Epidermal melanocyte (primary cell): ENCODE measurements at regions not wholly inside any gene's neighbourhood (a gene's known extent, or its start where the extent isn't known, plus 50 kb on each side); places are given as distances from the start of the nearest gene placed in this dataset.
"Not testable (repeated sequence)": the region's sequence is repeated elsewhere in the genome, so short reads cannot be mapped to it uniquely, and the experiment has no call there.

ENCODE experiments used
- DNase-seq: peaks from one replicate; pipeline ENCODE4 v3.0.0; 2011; ENCODE audit warnings: low spot score; ENCODE audit not compliant: insufficient read length

- DNase-seq = no peak
Observed at GRCh38 chr6:66065313-66065712, 358.3 kb upstream of the EYS start.

DNA sequence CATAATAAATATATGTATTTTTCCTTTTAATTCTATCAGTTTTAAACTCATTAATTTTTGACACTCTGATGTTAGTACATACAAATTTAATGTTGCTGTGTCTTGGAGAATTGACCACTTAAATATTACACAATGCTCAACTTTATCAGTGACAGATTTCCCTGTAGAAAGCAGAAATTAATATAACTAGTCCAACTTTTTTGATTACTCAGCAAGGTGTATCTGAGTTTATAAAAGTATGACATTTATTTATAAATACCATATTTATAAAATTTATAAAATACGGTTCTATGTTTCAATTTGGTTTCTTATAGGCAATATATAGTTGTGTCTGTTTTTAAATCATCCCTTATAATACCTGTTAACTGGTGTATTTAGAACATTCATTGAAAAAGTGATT, 350.0 kb upstream of the EYS start:
- no peak for DNase-seq

GRCh38 chr6:66054967-66055366, 347.9 kb upstream of the EYS start:
- DNase-seq = no peak

- DNase-seq = no peak
Observed at GRCh38 chr6:66051812-66052211, 344.8 kb upstream of the EYS start.

DNA sequence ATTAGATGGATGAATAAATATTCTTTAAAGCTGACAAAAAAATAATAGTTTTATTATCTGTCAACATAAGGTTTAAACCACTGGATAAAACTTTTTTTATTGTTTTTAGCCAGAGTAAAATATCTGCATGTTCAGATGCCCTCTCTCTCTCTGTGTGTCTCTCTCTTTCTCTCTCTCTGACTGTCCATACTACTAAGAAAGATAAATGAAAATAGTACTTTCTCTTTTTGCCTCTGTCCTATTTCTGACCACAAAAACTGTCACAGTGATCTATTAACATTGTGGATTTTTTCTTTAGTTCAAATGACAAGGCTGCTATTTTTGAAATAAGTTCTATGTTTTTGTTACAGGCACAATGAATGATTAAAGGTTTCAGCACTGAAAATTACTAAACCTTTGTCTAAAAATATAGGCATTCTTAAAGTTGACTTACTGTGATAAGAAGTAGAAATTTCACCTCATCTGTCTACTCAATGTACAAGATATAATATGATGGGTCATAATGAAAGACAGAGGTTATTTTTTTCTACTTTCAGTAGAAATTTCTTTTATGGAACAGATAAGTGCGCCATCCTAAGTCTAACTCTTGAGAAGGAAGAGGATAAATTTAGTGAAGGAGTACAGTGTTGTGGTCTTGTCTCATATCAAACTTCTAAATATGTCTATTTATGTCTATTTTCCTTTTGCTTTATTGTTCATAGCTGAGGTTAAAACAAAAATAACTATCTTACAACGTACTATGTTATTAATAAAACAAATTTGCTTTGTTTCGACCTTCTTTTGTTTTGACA, 341.9 kb upstream of the EYS start:
- DNase-seq = no peak

DNA sequence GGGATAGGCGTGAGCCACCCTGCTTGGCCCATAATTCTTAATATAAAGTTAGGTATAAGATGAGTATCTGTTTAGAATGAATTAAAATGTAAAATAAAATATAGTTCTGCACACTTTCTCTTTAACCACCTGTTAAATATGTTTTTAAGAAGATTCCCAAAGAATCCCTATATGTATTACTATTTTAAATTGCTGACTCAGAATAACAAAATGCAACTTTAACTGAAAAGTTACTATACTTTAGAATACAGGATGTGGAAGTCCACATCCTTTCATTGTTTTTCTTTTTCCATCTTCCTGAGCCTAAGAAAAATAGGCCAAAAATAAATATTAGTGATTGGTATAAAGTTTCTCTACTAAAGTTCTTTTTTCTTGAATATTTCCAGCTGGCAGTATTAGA, 325.6 kb upstream of the EYS start:
- no peak for DNase-seq

DNA sequence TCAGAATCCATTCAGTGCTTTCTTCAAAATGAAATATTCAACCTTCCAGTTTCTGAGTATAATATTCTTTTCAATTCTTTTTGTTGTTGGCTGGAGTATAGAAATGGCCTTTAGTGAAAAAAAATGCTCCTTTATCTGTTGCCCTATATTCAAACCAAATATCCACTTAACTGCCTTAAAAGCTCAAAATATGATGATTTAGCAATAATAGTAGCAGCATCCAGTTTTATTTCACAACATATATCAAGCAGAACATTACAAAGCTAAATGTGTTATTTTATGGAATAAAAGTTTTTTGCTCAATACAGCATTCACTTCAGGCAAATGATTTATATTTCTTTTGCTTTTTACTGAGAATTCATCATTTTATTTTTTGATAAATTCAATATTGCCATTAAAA, 322.4 kb upstream of the EYS start:
- DNase-seq = no peak

- no peak for DNase-seq
Observed at GRCh38 chr6:65999288-65999791, 292.3 kb upstream of the EYS start.

DNA sequence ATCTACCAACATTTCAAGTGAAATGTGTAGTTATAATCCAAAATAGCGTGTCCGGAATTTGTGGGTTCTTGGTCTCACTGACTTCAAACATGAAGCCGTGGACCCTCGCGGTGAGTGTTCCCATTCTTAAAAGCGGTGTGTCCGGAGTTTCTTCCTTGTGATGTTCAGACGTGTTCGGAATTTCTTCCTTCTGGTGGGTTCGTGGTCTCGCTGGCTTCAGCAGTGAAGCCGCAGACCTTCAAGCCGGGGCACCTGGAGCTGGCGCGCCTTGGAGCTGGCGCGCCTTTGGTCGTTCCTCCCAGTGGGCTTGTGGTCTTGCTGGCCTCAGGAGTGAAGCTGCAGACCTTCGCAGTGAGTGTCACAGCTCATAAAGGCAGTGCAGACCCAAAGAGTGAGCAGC, 291.5 kb upstream of the EYS start:
- no peak for DNase-seq

- no peak for DNase-seq
Observed at GRCh38 chr6:65997539-65997938, 290.5 kb upstream of the EYS start.

- no peak for DNase-seq
Observed at GRCh38 chr6:65996096-65996495, 289.1 kb upstream of the EYS start.

DNA sequence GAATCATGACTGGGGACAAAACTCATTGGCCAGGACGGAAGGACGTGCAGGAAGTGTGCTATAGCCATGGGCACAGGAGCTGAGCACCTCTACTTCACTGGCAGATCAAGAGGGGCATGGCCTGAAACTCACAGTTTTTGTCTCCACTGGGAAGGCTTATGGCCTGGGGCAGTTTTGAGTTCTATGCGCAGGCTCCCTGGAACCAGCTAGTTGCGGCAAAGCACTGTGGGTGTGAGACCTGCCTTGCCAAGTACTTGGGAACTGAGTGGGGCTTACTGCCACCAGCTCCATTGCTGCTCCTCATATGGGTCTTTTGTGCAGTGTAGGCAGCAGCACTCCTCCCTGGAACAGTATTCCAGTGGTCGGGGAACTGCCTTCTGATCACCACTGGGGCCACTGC, 282.6 kb upstream of the EYS start:
- DNase-seq = no peak

DNA sequence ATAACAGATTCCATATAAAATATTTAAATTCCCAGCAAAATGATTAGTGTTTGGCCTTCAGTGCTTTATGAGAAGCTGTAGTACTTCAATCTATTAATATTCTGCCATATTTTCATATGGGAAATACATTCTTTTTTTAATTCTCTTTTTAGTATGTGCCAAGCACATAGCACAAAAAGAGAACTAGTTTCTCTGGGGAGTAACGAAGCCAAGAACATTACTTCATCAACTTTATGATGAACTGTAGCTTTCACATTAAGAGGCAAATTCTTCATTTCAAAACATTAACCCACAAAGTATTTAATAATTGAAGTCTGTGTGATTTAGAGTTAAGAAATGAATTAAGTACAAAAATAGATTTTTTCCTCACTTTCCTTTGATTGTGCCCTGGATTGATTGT, 281.0 kb upstream of the EYS start:
- DNase-seq = no peak

DNA sequence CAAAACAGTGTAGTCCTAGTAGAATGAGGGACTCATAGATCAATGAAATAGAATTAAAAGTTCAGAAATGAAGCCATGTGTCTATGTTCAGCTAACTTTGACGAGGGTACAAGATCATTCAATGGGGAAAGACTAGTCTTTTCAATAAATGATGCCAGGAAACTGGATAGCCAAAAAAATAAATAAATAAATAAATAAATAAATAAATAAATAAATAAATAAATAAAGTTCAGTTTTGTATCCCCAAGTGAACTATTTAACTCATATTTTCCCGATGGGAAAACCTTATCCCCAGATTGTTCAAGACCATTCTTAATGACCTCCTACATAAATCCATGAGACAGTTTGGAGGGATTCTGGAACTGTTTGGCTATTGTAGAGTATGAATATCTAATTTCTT, 277.1 kb upstream of the EYS start:
- no peak for DNase-seq

- no peak for DNase-seq
Observed at GRCh38 chr6:65979120-65979519, 272.1 kb upstream of the EYS start.

- DNase-seq = not testable (repeated sequence)
Observed at GRCh38 chr6:65971252-65971651, 264.2 kb upstream of the EYS start.

GRCh38 chr6:65964261-65964660, 257.2 kb upstream of the EYS start:
- no peak for DNase-seq

- no peak for DNase-seq
Observed at GRCh38 chr6:65955034-65955433, 248.0 kb upstream of the EYS start.

DNA sequence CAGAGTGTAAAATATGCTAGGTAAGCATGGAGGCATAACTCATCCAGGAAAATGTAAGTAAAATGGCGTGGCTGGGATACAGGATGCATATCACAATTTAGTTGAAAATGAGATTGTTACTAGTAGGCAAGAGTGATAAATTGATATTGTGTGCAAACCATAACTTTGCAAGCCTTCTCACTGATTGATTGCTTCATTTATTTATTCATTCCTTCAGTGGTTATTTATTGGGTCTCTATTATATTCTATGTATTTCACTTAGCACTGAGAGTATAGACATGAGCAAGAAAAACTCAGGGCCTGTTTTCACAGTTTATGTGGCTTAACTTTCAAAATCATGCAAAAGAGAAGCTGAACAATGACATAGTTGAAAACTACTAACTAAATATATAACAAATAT, 241.0 kb upstream of the EYS start:
- DNase-seq = no peak

GRCh38 chr6:65943548-65943947, 236.5 kb upstream of the EYS start:
- DNase-seq = no peak

DNA sequence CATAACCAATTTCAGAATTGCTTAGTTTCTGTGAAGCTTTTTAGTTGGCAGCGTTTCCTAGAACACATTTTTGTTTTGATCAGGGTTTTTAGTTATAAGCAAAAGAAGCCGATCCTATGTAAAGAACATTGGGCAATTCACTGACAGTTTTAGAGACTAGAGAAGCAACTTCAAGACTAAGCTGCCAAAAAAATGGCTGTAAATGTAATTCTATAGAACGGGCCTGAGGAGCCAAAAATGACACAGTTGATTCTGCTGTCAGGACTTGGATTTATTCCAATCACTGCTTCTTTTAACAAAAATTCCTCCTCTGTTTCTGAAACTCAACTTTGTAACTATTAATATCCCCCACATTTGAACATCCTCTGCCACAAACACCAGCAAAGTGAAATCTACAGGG, 236.0 kb upstream of the EYS start:
- no peak for DNase-seq

- DNase-seq = no peak
Observed at GRCh38 chr6:65938000-65938399, 231.0 kb upstream of the EYS start.

DNA sequence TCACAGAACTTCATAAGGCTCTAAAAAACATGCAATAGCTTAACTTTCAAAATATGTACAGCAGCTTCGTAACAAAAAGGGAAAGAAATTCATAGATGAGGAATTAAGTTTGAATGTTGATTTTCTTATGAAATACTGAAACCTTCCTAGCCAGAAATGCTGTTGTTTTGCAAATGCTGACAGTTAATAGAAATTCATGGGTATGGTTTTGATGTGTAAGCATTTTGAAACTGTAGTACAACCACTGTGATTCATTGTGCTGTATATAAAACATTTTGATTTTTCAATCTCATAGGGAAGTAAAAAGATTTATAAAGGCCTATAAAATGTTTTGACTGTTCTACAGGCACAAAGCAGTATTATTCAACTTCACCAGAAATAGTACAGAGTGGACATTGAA, 228.4 kb upstream of the EYS start:
- no peak for DNase-seq

DNA sequence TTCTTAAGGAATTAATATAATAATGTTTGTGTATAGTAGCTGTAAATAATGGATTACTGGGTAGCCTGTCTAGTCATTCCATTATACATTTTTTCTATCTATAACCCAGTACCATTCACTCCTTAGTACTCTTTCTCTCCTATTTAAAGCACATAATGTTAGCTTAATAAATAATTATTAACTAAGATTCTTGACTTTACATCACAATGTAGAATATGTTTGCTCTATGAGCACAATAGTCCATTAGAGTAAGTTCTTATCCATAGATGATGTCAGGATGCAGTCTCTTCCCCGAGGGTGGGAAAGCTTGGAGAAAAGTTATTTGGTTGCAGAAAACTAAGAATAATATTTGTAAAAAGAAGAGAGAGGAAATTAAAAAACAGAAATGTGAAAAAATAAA, 226.4 kb upstream of the EYS start:
- no peak for DNase-seq
